SK-N-SH (cell line): ENCODE measurements at regions not wholly inside any gene's neighbourhood (a gene's known extent, or its start where the extent isn't known, plus 50 kb on each side); places are given as distances from the start of the nearest gene placed in this dataset.

Experiments
- CTCF ChIA-PET: fragments of 300-600, 350-600 bp; formaldehyde crosslinking; extraction: SDS; loops from one replicate; lab custom pipeline; 2021; lab: Yijun Ruan, JAX
- POLR2A ChIA-PET: fragments of 350-600 bp; sonication (Branson Sonifier 250); formaldehyde crosslinking; extraction: SDS; loops from one replicate; lab custom pipeline; 2020; ENCODE audit warnings: antibody characterized with exemption, inconsistent platforms; lab: Yijun Ruan, JAX
- DNase-seq: peaks from one replicate; pipeline ENCODE4 v3.0.0; 2012
- H2AFZ ChIP-seq: fragments of 200-600 bp; sonication (generic); 2 replicates; pipeline ENCODE4 v1.8.1; 2016; ENCODE audit warnings: antibody characterized with exemption, mild to moderate bottlenecking, low read depth
- H3F3A ChIP-seq: fragments of 200-600 bp; sonication (generic); replicated peaks from 2 replicates; pipeline ENCODE3; 2016; ENCODE audit warnings: antibody characterized with exemption, mild to moderate bottlenecking; ENCODE audit not compliant: insufficient read depth
- H3K27ac ChIP-seq, 2 experiments: fragments of 200-500 bp in 1 of 2; fragments of 200-600 bp in 1 of 2; sonication (Bioruptor generic) in 1 of 2; sonication (generic), shearing (Covaris generic) in 1 of 2; 2 replicates each; pipeline versions ENCODE4 v1.5.1 to v1.6.1; 2014 to 2016; ENCODE audit warnings: low read depth in 2 of 2, inconsistent platforms in 1 of 2, low read length in 1 of 2, mild to moderate bottlenecking in 1 of 2, mixed read lengths in 1 of 2
- H3K27me3 ChIP-seq: fragments of 200-600 bp; sonication (generic), shearing (Covaris generic); 2 replicates; pipeline ENCODE4 v1.6.1; 2016; ENCODE audit warnings: mixed run types; ENCODE audit not compliant: insufficient read depth
- H3K36me3 ChIP-seq, 2 experiments: fragments of 200-500 bp in 1 of 2; fragments of 200-600 bp in 1 of 2; sonication (Bioruptor generic) in 1 of 2; sonication (generic) in 1 of 2; replicated peaks in 1 of 2; 2 replicates each; pipeline versions ENCODE3 to v1.5.1; 2014 to 2016; ENCODE audit warnings: low read length in 1 of 2, mild to moderate bottlenecking in 1 of 2; ENCODE audit not compliant: insufficient read depth in 2 of 2, control insufficient read depth in 1 of 2
- H3K4me1 ChIP-seq, 2 experiments: fragments of 200-500 bp in 1 of 2; fragments of 200-600 bp in 1 of 2; sonication (Bioruptor generic) in 1 of 2; sonication (generic), shearing (Covaris generic) in 1 of 2; 2 replicates each; pipeline versions ENCODE4 v1.5.1 to v1.6.1; 2014 to 2016; ENCODE audit warnings: low read depth in 1 of 2, low read length in 1 of 2, mixed run types in 1 of 2; ENCODE audit not compliant: insufficient read depth in 2 of 2, control insufficient read depth in 1 of 2
- H3K4me2 ChIP-seq: fragments of 200-600 bp; sonication (generic), shearing (Covaris generic); 2 replicates; pipeline ENCODE4 v1.6.1; 2017; ENCODE audit warnings: mixed run types
- H3K4me3 ChIP-seq, 2 experiments: fragments of 200-500 bp in 1 of 2; fragments of 200-600 bp in 1 of 2; sonication (Bioruptor generic) in 1 of 2; sonication (generic), shearing (Covaris generic) in 1 of 2; 2 replicates each; pipeline versions ENCODE4 v1.5.1 to v1.8.1; 2014 to 2016; ENCODE audit warnings: low read depth in 2 of 2, inconsistent platforms in 1 of 2, low read length in 1 of 2, mild to moderate bottlenecking in 1 of 2, mixed read lengths in 1 of 2, moderate library complexity in 1 of 2
- H3K79me2 ChIP-seq: fragments of 200-600 bp; sonication (generic); 2 replicates; pipeline ENCODE4 v1.8.1; 2017; ENCODE audit warnings: mild to moderate bottlenecking; ENCODE audit not compliant: insufficient read depth
- H3K9ac ChIP-seq: fragments of 200-600 bp; sonication (generic); 2 replicates; pipeline ENCODE4 v1.6.1; 2017; ENCODE audit warnings: mixed run types
- H3K9me2 ChIP-seq: fragments of 200-600 bp; sonication (generic); 2 replicates; pipeline ENCODE4 v1.6.1; 2017; ENCODE audit warnings: mixed run types
- H3K9me3 ChIP-seq: fragments of 200-600 bp; sonication (generic); 2 replicates; pipeline ENCODE4 v1.6.1; 2017; ENCODE audit warnings: mixed run types, mild to moderate bottlenecking, moderate library complexity
- H4K20me1 ChIP-seq: fragments of 200-600 bp; sonication (generic); 2 replicates; pipeline ENCODE4 v1.6.1; 2017; ENCODE audit warnings: mild to moderate bottlenecking, mixed run types; ENCODE audit not compliant: insufficient read depth
- CHD2 ChIP-seq: fragments of 150-350 bp; IDR thresholded peaks from 2 replicates; pipeline ENCODE4 v1.6.1; 2018; ENCODE audit warnings: low read length; ENCODE audit not compliant: partially characterized antibody
- EP300 ChIP-seq, 2 experiments: IDR thresholded peaks; 2 replicates each; pipeline versions ENCODE4 v1.4.0 to v1.6.1; 2012; ENCODE audit warnings: borderline replicate concordance in 1 of 2, low read depth in 1 of 2, low read length in 1 of 2
- EZH2phosphoT487 ChIP-seq: fragments of 200-600 bp; sonication (generic); IDR thresholded peaks from 2 replicates; pipeline ENCODE4 v1.6.1; 2017; ENCODE audit warnings: low read depth, mixed run types, mild to moderate bottlenecking, antibody characterized with exemption, moderate library complexity, borderline replicate concordance
- GABPA ChIP-seq: IDR thresholded peaks from 2 replicates; pipeline ENCODE4 v1.4.0; 2012; ENCODE audit warnings: low read depth, mild to moderate bottlenecking
- JUND ChIP-seq: IDR thresholded peaks from 2 replicates; pipeline ENCODE4 v1.4.0; 2012
- MXI1 ChIP-seq: IDR thresholded peaks from 2 replicates; pipeline ENCODE4 v1.6.1; 2012; ENCODE audit warnings: mild to moderate bottlenecking, low read depth, low read length, improper control_type of control experiment
- NFIC ChIP-seq: IDR thresholded peaks from 2 replicates; pipeline ENCODE4 v1.4.0; 2012; ENCODE audit warnings: borderline replicate concordance
- RCOR1 ChIP-seq: fragments of 150-350 bp; IDR thresholded peaks from 2 replicates; pipeline ENCODE4 v1.6.1; 2017; ENCODE audit warnings: antibody characterized with exemption, low read length
- RFX5 ChIP-seq: IDR thresholded peaks from 2 replicates; pipeline ENCODE4 v1.6.1; 2012; ENCODE audit warnings: mild to moderate bottlenecking, improper control_type of control experiment, low read length
- SIN3A ChIP-seq: IDR thresholded peaks from 2 replicates; pipeline ENCODE4 v1.6.1; 2012; ENCODE audit warnings: low read depth, mild to moderate bottlenecking, low read length, moderate library complexity, borderline replicate concordance
- SMC3 ChIP-seq: IDR thresholded peaks from 2 replicates; pipeline ENCODE4 v1.6.1; 2012; ENCODE audit warnings: low read depth, low read length, improper control_type of control experiment
- WGBS: methylation state at CpG from one replicate; pipeline ENCODE4 v1.1.6; 2017; ENCODE audit warnings: low lambda C conversion rate; 5-methylcytosine and 5-hydroxymethylcytosine counted together
- TF ChIP-seq, protein P1 (sequence below): IDR thresholded peaks from 2 replicates; pipeline ENCODE4 v1.6.1; 2012; ENCODE audit warnings: mild to moderate bottlenecking, low read depth, low read length, moderate library complexity
- TF ChIP-seq, protein P2 (sequence below): IDR thresholded peaks from 2 replicates; pipeline ENCODE4 v1.4.0; 2012; ENCODE audit warnings: low read depth, borderline replicate concordance

DNA sequence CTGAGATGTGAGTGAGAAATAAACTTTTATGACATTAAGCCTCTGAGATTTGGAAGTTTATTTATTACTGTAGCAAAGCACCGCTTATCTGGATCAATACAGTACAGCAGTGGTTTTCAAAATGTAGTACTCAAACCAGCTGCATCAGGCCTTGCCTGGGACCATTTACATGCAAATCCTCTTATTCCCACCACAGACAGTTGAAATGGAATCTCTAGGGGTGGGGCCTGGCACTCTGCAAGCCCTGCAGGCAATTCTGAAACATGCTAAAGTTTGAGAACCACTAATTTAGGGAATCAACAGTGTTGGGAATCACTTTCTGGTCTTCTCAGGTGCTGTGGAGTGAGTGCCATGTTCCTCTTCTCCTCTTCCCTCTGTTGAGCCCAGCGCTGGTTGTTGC lies 77.8 kb upstream of the TAMM41 start:
- Histone ChIP-seq H3K4me3 (no peak overlapping the region), H3F3A (no peaks in the 10 kb centered on the region), H3K79me2 (no peaks in the 10 kb centered on the region)
- POLR2A ChIA-PET: no interaction called here
- no peak for TF ChIP-seq EZH2phosphoT487
- no peak for TF ChIP-seq NFIC
- TF ChIP-seq, all 33 proteins: peak for 0
- Histone ChIP-seq H3K4me1 (no peaks in the 10 kb centered on the region; a peak in 1 of 4 replicates), H2AFZ (no peak overlapping the region), H3K27ac (no peak overlapping the region), H3K4me2 (no peak overlapping the region), H4K20me1 (no peaks in the 10 kb centered on the region), H3K27me3 (no peaks in the 10 kb centered on the region; the same call in 1 of the 2 replicates), H3K36me3 (no peaks in the 10 kb centered on the region), H3K9ac (no peak overlapping the region), H3K9me3 (no peaks in the 10 kb centered on the region), H3K9me2 (no peaks in the 10 kb centered on the region)
- CTCF ChIA-PET: no interaction called here
- 34% methylated on average over 2 of the region's 2 CpGs for WGBS
- DNase-seq: no peak

DNA sequence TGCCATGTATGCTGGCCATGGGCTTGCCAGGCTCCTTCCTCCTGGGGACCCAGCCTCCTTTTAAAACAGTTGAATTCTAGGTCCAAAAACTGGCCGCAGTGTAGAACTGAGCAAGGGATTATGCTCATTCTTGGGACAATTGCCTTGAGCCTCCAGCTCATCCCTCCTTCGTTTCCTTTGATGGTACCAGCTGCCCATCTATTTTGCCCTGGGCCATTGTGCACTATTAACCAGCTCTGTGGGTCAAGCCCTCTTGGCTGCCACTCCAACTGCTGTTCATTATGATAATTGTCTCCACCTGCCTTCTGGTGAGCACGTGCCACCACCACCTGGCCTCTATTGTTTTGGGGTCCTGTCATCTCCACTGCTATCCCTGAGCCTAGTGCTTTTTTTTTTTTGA lies 75.8 kb upstream of the SYN2 start:
- 28% methylated on average over 3 of the region's 3 CpGs for WGBS
- H3K4me3 ChIP-seq: no peak overlapping the region
- no peaks in the 10 kb centered on the region for H3K27me3 ChIP-seq
- H3K36me3 ChIP-seq: no peaks in the 10 kb centered on the region
- DNase-seq: no peak
- no peaks in the 10 kb centered on the region for H4K20me1 ChIP-seq
- H3F3A ChIP-seq: no peaks in the 10 kb centered on the region
- H3K4me1 ChIP-seq: no peaks in the 10 kb centered on the region; a peak in 1 of 4 replicates
- no peaks in the 10 kb centered on the region for H3K9me2 ChIP-seq
- H3K27ac ChIP-seq: no peak overlapping the region
- ChIA-PET CTCF (interaction anchor here (0.6 kb wide), 1 partner anchor 551 kb away, joined by 3 read pairs; no protein-coding TSS in a partner anchor), POLR2A (no interaction called here)
- no peak overlapping the region for H3K9ac ChIP-seq
- H3K79me2 ChIP-seq: no peaks in the 10 kb centered on the region
- no peak overlapping the region for H2AFZ ChIP-seq
- TF ChIP-seq, protein P1, sequence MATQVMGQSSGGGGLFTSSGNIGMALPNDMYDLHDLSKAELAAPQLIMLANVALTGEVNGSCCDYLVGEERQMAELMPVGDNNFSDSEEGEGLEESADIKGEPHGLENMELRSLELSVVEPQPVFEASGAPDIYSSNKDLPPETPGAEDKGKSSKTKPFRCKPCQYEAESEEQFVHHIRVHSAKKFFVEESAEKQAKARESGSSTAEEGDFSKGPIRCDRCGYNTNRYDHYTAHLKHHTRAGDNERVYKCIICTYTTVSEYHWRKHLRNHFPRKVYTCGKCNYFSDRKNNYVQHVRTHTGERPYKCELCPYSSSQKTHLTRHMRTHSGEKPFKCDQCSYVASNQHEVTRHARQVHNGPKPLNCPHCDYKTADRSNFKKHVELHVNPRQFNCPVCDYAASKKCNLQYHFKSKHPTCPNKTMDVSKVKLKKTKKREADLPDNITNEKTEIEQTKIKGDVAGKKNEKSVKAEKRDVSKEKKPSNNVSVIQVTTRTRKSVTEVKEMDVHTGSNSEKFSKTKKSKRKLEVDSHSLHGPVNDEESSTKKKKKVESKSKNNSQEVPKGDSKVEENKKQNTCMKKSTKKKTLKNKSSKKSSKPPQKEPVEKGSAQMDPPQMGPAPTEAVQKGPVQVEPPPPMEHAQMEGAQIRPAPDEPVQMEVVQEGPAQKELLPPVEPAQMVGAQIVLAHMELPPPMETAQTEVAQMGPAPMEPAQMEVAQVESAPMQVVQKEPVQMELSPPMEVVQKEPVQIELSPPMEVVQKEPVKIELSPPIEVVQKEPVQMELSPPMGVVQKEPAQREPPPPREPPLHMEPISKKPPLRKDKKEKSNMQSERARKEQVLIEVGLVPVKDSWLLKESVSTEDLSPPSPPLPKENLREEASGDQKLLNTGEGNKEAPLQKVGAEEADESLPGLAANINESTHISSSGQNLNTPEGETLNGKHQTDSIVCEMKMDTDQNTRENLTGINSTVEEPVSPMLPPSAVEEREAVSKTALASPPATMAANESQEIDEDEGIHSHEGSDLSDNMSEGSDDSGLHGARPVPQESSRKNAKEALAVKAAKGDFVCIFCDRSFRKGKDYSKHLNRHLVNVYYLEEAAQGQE: no peak
- TF ChIP-seq SIN3A (no peak), RFX5 (no peak), RCOR1 (no peak), CHD2 (no peak), GABPA (no peak), EP300 (IDR thresholded peaks at IDR 0.05; ENCODE audit: borderline replicate concordance in 1 of 2, low read depth in 1 of 2, low read length in 1 of 2) (no peak), SMC3 (no peak), MXI1 (no peak), JUND (no peak)
- TF ChIP-seq, protein P2, sequence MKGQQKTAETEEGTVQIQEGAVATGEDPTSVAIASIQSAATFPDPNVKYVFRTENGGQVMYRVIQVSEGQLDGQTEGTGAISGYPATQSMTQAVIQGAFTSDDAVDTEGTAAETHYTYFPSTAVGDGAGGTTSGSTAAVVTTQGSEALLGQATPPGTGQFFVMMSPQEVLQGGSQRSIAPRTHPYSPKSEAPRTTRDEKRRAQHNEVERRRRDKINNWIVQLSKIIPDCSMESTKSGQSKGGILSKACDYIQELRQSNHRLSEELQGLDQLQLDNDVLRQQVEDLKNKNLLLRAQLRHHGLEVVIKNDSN: no peak
- no peaks in the 10 kb centered on the region for H3K9me3 ChIP-seq
- H3K4me2 ChIP-seq: no peak overlapping the region
